ENCODE measurements at regions not wholly inside any gene's neighbourhood (a gene's known extent, or its start where the extent isn't known, plus 50 kb on each side); places are given as distances from the start of the nearest gene placed in this dataset.

- FAIRE-seq, result no peak
Measured at GRCh38 chr10:124886610-124887009, 55.3 kb upstream of the ZRANB1 start.

- peak; percentile 99 for FAIRE-seq
Measured at GRCh38 chr10:124888262-124888661, 53.7 kb upstream of the ZRANB1 start.

GRCh38 chr10:124892031-124892430 is 49.9 kb upstream of the ZRANB1 start:
- no peak for FAIRE-seq

All from A204.1 (cell line).